Kidney glomerular epithelial cell (primary cell): ENCODE measurements at regions not wholly inside any gene's neighbourhood (a gene's known extent, or its start where the extent isn't known, plus 50 kb on each side); places are given as distances from the start of the nearest gene placed in this dataset.
"Not testable (repeated sequence)": the region's sequence is repeated elsewhere in the genome, so short reads cannot be mapped to it uniquely, and the experiment has no call there.

Source experiments
- DNase-seq: peaks from one replicate; lab custom pipeline; 2025; lab: John Stamatoyannopoulos, UW

DNA sequence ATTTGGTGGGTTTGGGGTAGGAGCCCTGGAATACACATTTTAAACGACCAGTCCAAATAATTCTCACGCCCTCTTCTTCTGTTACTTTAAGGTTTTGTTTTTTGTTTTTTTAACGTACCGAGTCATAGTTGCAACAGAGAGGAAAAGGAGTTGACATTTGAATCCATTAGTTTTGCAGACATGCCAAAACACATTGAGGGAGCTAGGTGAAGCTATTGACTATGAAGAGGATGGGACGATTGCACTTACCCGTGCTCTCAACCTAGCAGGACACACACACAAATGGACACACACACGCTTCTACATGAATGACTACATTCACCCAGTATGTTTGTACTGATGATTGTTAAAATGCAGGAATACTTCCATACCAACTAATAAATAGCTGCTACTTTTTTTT is 54.3 kb upstream of the CIT start:
- DNase-seq: no peak

DNA sequence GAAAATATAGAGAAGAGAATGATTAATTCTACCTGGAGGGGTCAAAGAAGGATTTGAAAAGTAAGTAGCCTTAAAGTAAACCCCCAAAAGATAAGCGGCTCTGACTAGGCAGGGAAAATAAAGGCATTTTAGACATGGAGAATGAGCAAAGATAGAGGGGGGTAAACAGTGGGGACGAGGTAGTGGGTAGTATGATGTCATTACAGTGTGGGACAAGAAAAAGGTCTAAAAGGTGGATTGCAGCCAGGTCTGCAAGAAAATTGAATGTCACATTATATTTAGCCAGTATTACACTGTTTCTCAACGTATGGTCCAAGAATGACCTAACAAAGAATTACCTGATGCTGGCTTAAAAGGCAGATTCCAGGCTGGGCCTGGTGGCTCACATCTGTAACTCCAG is 55.8 kb upstream of the CIT start:
- no peak for DNase-seq

DNA sequence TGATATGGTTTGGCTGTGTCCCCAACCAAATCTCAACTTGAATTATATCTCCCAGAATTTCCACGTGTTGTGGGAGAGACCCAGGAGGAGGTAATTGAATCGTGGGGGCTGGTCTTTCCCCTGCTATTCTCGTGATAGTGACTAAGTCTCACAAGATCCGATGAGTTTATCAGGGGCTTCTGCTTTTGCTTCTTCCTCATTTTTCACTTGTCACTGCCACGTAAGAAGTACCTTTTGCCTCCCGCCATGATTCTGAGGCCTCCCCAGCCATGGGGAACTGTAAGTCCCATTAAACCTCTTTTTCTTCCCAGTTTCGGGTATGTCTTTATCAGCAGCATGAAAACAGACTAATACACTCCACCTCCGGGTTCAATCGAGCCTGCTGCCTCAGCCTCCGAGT is 54.3 kb upstream of the BICDL1 start:
- DNase-seq: not testable (repeated sequence)

DNA sequence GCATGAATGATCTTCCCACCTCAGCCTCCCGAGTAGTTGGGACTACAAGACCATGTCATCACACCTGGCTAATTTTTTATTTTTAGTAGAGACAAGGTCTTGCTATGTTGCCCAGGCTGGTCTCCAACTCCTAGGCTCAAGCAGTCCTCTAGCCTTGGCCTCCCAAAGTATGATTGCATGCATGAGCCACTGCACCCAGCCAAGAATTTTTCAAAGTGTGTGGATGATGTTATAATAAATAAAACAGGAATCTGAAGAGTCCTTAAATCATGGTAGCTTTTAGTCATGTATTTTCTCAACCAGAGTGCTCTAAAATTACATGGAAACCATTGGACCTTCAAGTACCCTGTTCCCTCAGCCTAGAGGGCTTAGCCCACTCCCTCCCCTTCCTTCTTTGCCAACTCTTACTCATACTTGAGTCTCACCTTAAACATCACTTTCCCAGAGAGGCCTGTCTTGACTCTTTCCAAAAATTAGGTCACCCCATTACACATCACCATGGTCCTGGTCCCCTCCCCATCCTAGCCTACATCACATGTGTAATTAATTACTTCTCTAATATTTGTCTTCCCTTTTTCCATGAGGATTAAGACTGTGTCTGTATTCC is 52.2 kb upstream of the BICDL1 start:
- DNase-seq: no peak

DNA sequence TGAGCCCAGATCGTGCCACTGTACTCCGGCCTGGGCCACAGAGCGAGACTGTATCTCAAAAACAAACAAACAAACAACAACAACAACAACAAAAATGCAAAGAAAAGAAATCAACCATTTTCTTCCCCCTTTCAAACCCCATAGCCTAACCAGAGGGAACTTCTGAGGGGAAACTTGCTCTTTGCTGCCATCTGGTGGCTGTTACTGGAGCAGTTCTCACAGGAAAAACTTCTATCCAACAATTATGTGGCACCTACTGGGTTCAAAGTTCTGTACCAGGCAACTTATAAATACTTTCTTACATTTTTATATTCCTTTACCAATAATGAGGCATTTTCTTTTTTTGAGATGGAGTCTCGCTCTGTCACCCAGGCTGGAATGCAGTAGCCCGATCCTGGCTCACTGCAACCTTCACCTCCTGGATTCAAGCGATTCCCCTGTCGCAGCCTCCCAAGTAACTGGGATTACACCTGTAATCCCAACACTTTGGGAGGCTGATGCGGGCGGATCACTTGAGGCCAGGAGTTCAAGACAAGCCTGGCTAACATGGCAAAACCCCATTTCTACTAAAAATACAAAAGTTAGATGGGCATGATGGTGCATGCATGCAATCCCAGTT is 50.9 kb upstream of the BICDL1 start:
- DNase-seq: peak; percentile 27
